ENCODE measurements at regions not wholly inside any gene's neighbourhood (a gene's known extent, or its start where the extent isn't known, plus 50 kb on each side); places are given as distances from the start of the nearest gene placed in this dataset.

DNA sequence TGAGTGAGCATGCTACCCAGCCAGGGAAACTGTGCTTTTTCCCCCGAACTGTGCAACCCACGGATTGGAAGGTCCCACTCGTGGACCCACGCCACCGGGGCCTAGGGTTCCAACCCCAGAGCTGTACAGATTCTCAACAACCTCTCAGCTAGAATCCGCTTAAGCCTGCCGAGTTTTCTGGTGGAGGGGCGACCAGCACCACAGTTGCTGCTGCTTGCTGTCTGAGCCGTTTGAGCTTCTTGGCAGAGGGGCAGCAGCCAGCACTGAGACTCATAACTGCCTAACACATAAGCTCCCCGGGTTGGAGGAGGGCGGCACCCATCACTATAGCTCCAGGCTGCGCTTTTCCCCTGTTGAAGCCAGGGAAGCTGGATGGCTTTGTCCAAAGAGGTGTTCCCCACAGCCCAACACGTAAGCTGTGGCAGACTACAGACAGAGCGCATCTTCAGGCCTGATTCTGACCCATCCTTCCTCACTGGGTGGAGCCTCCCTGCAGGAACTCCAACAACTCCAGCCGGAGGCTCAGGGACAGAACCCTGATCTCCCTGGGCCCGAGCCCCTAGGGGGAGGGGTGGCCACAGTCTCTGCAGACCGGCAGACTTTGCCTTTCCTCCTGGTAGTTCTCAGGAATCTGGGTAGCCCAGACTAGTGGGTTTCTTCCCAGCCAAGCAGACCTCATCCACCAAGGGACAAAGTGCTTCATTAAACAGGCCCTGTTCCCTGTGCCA, 871.6 kb downstream of the SLITRK6 start (continued):
- TF ChIP-seq, protein P1, sequence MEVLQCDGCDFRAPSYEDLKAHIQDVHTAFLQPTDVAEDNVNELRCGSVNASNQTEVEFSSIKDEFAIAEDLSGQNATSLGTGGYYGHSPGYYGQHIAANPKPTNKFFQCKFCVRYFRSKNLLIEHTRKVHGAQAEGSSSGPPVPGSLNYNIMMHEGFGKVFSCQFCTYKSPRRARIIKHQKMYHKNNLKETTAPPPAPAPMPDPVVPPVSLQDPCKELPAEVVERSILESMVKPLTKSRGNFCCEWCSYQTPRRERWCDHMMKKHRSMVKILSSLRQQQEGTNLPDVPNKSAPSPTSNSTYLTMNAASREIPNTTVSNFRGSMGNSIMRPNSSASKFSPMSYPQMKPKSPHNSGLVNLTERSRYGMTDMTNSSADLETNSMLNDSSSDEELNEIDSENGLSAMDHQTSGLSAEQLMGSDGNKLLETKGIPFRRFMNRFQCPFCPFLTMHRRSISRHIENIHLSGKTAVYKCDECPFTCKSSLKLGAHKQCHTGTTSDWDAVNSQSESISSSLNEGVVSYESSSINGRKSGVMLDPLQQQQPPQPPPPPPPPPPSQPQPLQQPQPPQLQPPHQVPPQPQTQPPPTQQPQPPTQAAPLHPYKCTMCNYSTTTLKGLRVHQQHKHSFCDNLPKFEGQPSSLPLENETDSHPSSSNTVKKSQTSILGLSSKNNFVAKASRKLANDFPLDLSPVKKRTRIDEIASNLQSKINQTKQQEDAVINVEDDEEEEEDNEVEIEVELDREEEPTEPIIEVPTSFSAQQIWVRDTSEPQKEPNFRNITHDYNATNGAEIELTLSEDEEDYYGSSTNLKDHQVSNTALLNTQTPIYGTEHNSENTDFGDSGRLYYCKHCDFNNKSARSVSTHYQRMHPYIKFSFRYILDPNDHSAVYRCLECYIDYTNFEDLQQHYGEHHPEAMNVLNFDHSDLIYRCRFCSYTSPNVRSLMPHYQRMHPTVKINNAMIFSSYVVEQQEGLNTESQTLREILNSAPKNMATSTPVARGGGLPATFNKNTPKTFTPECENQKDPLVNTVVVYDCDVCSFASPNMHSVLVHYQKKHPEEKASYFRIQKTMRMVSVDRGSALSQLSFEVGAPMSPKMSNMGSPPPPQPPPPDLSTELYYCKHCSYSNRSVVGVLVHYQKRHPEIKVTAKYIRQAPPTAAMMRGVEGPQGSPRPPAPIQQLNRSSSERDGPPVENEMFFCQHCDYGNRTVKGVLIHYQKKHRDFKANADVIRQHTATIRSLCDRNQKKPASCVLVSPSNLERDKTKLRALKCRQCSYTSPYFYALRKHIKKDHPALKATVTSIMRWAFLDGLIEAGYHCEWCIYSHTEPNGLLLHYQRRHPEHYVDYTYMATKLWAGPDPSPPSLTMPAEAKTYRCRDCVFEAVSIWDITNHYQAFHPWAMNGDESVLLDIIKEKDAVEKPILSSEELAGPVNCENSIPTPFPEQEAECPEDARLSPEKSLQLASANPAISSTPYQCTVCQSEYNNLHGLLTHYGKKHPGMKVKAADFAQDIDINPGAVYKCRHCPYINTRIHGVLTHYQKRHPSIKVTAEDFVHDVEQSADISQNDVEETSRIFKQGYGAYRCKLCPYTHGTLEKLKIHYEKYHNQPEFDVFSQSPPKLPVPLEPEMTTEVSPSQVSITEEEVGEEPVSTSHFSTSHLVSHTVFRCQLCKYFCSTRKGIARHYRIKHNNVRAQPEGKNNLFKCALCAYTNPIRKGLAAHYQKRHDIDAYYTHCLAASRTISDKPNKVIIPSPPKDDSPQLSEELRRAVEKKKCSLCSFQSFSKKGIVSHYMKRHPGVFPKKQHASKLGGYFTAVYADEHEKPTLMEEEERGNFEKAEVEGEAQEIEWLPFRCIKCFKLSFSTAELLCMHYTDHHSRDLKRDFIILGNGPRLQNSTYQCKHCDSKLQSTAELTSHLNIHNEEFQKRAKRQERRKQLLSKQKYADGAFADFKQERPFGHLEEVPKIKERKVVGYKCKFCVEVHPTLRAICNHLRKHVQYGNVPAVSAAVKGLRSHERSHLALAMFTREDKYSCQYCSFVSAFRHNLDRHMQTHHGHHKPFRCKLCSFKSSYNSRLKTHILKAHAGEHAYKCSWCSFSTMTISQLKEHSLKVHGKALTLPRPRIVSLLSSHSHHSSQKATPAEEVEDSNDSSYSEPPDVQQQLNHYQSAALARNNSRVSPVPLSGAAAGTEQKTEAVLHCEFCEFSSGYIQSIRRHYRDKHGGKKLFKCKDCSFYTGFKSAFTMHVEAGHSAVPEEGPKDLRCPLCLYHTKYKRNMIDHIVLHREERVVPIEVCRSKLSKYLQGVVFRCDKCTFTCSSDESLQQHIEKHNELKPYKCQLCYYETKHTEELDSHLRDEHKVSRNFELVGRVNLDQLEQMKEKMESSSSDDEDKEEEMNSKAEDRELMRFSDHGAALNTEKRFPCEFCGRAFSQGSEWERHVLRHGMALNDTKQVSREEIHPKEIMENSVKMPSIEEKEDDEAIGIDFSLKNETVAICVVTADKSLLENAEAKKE (CRISPR knock-in tag; IDR thresholded peaks at IDR 0.05): no peak
- no peak for TF ChIP-seq NANOG (IDR thresholded peaks at IDR 0.05; ENCODE audit: borderline replicate concordance)

DNA sequence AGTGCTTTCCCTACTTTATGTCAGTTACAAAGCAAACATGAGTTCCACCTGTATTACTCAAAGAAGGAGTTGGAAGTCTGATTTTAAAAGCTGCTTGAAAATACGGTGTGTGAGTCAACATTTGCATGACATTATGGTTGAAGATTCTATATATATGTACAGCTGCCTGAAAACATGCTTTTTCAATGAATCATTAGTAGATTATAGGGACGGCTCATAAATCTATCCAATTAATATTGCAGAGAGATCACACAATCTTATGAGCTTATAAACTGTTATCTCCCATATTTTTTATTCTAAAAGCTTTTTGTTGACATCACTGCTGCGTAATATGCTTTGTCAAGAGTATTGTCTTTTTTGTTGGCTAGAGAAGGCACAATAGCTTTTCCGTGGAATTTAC, 873.8 kb downstream of the SLITRK6 start:
- Histone ChIP-seq H3F3A (replicated peaks; ENCODE audit: low read depth) (no peaks in the 10 kb centered on the region), H2AFZ (no peak overlapping the region), H3K79me2 (replicated peaks; ENCODE audit: insufficient read depth) (no peaks in the 10 kb centered on the region), H3K4me2 (no peak overlapping the region), H3K27me3 (ENCODE audit: insufficient read depth) (no peaks in the 10 kb centered on the region), H3K4me1 (ENCODE audit: insufficient read depth) (no peaks in the 10 kb centered on the region), H3K9me2 (ENCODE audit: insufficient read depth) (no peaks in the 10 kb centered on the region), H3K27ac (ENCODE audit: low read depth) (no peak overlapping the region), H3K36me3 (ENCODE audit: insufficient read depth) (no peaks in the 10 kb centered on the region), H3K4me3 (no peak overlapping the region), H4K20me1 (replicated peaks; ENCODE audit: insufficient read depth) (no peaks in the 10 kb centered on the region)
- H3K36me3 Mint-ChIP-seq (ENCODE audit: low read depth): no peaks in the 10 kb centered on the region; the same call in 2 of the 3 replicates
- H3K27me3 Mint-ChIP-seq (ENCODE audit: insufficient read depth, low read depth, poor library complexity): peaks cover 1% of the 10 kb centered on the region
- H3K27ac Mint-ChIP-seq: no peak overlapping the region
- H3K4me1 Mint-ChIP-seq: no peaks in the 10 kb centered on the region
- H3K9me3 Mint-ChIP-seq: peaks cover 5% of the 10 kb centered on the region; the same call in 1 of the 3 replicates
- H3K4me3 Mint-ChIP-seq: no peak overlapping the region
- TF ChIP-seq, protein P2, sequence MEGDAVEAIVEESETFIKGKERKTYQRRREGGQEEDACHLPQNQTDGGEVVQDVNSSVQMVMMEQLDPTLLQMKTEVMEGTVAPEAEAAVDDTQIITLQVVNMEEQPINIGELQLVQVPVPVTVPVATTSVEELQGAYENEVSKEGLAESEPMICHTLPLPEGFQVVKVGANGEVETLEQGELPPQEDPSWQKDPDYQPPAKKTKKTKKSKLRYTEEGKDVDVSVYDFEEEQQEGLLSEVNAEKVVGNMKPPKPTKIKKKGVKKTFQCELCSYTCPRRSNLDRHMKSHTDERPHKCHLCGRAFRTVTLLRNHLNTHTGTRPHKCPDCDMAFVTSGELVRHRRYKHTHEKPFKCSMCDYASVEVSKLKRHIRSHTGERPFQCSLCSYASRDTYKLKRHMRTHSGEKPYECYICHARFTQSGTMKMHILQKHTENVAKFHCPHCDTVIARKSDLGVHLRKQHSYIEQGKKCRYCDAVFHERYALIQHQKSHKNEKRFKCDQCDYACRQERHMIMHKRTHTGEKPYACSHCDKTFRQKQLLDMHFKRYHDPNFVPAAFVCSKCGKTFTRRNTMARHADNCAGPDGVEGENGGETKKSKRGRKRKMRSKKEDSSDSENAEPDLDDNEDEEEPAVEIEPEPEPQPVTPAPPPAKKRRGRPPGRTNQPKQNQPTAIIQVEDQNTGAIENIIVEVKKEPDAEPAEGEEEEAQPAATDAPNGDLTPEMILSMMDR (conservative IDR thresholded peaks at IDR 0.05; ENCODE audit: low read depth in 2 of 2): no peak
- TF ChIP-seq EZH2 (IDR thresholded peaks at IDR 0.05; ENCODE audit: low read depth, unreplicated experiment) (no peak), JUNB (IDR thresholded peaks at IDR 0.05; ENCODE audit: unreplicated experiment) (no peak), POLR2AphosphoS5 (IDR thresholded peaks at IDR 0.05; ENCODE audit: low read depth) (no peak), NANOG (IDR thresholded peaks at IDR 0.05; ENCODE audit: borderline replicate concordance) (no peak)
- TF ChIP-seq, protein P3, sequence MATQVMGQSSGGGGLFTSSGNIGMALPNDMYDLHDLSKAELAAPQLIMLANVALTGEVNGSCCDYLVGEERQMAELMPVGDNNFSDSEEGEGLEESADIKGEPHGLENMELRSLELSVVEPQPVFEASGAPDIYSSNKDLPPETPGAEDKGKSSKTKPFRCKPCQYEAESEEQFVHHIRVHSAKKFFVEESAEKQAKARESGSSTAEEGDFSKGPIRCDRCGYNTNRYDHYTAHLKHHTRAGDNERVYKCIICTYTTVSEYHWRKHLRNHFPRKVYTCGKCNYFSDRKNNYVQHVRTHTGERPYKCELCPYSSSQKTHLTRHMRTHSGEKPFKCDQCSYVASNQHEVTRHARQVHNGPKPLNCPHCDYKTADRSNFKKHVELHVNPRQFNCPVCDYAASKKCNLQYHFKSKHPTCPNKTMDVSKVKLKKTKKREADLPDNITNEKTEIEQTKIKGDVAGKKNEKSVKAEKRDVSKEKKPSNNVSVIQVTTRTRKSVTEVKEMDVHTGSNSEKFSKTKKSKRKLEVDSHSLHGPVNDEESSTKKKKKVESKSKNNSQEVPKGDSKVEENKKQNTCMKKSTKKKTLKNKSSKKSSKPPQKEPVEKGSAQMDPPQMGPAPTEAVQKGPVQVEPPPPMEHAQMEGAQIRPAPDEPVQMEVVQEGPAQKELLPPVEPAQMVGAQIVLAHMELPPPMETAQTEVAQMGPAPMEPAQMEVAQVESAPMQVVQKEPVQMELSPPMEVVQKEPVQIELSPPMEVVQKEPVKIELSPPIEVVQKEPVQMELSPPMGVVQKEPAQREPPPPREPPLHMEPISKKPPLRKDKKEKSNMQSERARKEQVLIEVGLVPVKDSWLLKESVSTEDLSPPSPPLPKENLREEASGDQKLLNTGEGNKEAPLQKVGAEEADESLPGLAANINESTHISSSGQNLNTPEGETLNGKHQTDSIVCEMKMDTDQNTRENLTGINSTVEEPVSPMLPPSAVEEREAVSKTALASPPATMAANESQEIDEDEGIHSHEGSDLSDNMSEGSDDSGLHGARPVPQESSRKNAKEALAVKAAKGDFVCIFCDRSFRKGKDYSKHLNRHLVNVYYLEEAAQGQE (IDR thresholded peaks at IDR 0.05; ENCODE audit: unreplicated experiment): no peak
- no peak for ATAC-seq
- DNase-seq (ENCODE audit: low spot score): no peak
